ENCODE measurements at regions not wholly inside any gene's neighbourhood (a gene's known extent, or its start where the extent isn't known, plus 50 kb on each side); places are given as distances from the start of the nearest gene placed in this dataset.

GRCh38 chr15:70505936-70506912, 257.1 kb downstream of the UACA start:
- DNase-seq (ENCODE audit: low spot score) = no peak

- peak; percentile 80 for DNase-seq (ENCODE audit: low spot score)
Measured at GRCh38 chr15:70505411-70505919, 257.9 kb downstream of the UACA start.

GRCh38 chr15:70504988-70505387, 258.4 kb downstream of the UACA start:
- no peak for DNase-seq (ENCODE audit: low spot score)

GRCh38 chr15:70504299-70504951, 258.9 kb downstream of the UACA start:
- peak; percentile 52 for DNase-seq (ENCODE audit: low spot score)

- no peak for DNase-seq (ENCODE audit: low spot score)
Measured at GRCh38 chr15:70503798-70504298, 259.5 kb downstream of the UACA start.

GRCh38 chr15:70503073-70503745, 260.1 kb downstream of the UACA start:
- no peak for DNase-seq (ENCODE audit: low spot score)

- no peak for DNase-seq (ENCODE audit: low spot score)
Measured at GRCh38 chr15:70502529-70502928, 260.8 kb downstream of the UACA start.

GRCh38 chr15:70501849-70502248, 261.5 kb downstream of the UACA start:
- no peak for DNase-seq (ENCODE audit: low spot score)

- DNase-seq (ENCODE audit: low spot score) = no peak
Measured at GRCh38 chr15:70501121-70501727, 262.1 kb downstream of the UACA start.

GRCh38 chr15:70499791-70500190, 263.6 kb downstream of the UACA start:
- no peak for DNase-seq (ENCODE audit: low spot score)

GRCh38 chr15:70498096-70498626, 265.2 kb downstream of the UACA start:
- no peak for DNase-seq (ENCODE audit: low spot score)

GRCh38 chr15:70497661-70498060, 265.7 kb downstream of the UACA start:
- no peak for DNase-seq (ENCODE audit: low spot score)

- DNase-seq (ENCODE audit: low spot score) = no peak
Measured at GRCh38 chr15:70495991-70496599, 267.3 kb downstream of the UACA start.

GRCh38 chr15:70494852-70495571, 268.3 kb downstream of the UACA start:
- peak; percentile 48 for DNase-seq (ENCODE audit: low spot score)

GRCh38 chr15:70494517-70494851, 268.9 kb downstream of the UACA start:
- no peak for DNase-seq (ENCODE audit: low spot score)

- DNase-seq (ENCODE audit: low spot score) = peak; percentile 87
Measured at GRCh38 chr15:70493787-70494516, 269.4 kb downstream of the UACA start.

- no peak for DNase-seq (ENCODE audit: low spot score)
Measured at GRCh38 chr15:70493376-70493775, 270.0 kb downstream of the UACA start.

- DNase-seq (ENCODE audit: low spot score) = peak; percentile 92
Measured at GRCh38 chr15:70492240-70493177, 270.8 kb downstream of the UACA start.

GRCh38 chr15:70491641-70492040, 271.7 kb downstream of the UACA start:
- DNase-seq (ENCODE audit: low spot score) = no peak
